NCI-H2196 (cell line): ENCODE measurements at regions not wholly inside any gene's neighbourhood (a gene's known extent, or its start where the extent isn't known, plus 50 kb on each side); places are given as distances from the start of the nearest gene placed in this dataset.
"Not testable (repeated sequence)": the region's sequence is repeated elsewhere in the genome, so short reads cannot be mapped to it uniquely, and the experiment has no call there.

Source experiments
- DNase-seq: peaks from one replicate; lab custom pipeline; 2025; ENCODE audit not compliant: unreplicated experiment; lab: John Stamatoyannopoulos, UW

DNA sequence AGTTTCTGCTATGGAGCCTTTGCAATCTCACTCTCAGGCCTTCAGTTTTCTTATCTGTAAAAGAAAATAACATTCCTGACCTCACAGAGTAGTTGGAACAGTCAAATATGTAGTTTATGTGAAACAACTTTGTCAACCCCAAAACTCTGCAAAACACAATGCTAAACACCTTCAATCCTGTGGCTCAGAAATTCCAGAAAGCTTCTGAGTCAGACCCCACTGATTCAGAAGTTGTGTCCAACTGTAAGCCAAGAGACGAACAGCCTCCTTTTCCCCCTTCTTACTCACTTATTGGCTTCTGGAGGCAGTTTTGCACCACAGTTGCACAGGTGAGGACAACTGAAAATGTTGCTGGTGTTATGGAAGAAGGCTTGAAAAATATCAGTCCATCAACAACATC, 52.9 kb downstream of the TMSB4Y start:
- no peak for DNase-seq

DNA sequence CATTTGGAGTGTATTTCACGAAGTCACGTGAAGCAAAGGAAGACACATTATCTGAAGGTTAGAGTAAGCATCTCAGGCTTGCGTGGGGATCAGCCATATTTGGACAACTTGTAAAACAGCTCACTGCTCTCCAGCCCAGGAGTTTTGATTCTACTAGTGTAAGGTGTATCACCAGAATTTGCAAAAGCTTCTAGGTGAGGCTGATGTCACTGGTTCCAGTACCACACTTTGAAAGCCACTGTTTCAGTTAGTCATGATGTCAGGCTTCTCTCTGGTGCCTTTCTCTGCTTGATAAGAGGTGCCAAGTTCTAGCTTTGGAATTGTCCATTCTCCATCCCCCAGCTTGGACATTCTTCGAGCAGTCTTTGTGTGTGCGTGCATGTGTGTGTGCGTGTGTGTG, 62.3 kb downstream of the TMSB4Y start:
- DNase-seq, result no peak

GRCh38 chrY:13790108-13790793, 86.6 kb downstream of the TMSB4Y start:
- no peak for DNase-seq

DNA sequence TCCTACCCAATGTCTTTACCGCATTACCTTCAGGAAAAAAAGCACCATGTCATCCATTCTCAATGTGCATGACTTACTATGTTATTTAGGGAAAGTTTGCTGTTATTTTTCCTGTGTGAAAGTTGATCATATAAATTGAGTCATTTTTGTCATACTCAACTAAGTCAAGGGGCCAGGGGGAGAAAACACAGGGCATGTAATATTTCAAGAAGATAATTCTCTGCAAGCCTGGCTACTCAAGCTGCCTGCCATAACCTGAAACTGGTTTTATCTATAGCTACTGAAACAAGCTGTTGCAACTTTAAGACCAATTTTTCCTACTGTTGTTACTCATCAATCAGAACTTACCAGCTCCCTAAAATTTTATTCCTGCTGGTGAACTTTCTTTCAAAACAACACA, 91.4 kb downstream of the TMSB4Y start:
- DNase-seq, result no peak

GRCh38 chrY:13802828-13803227, 99.1 kb downstream of the TMSB4Y start:
- no peak for DNase-seq

DNA sequence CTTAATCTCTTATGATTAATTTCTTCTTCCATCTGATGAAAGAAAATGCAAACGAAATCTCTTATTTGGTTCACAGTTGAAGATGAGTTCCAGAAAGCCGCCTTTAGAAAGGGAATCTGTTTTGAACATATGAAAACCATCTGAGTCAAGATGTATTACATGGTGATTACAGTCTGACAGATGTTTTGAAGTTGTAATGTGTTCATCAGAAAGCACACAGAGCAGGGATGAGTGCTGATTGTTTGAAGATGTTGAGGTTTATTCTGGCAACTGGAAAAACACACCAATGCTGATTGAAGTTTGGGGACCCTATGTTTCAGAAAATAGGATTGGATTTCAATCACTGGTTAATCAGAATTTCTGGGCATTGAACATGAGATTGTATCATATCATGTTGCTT, 99.7 kb downstream of the TMSB4Y start:
- no peak for DNase-seq

DNA sequence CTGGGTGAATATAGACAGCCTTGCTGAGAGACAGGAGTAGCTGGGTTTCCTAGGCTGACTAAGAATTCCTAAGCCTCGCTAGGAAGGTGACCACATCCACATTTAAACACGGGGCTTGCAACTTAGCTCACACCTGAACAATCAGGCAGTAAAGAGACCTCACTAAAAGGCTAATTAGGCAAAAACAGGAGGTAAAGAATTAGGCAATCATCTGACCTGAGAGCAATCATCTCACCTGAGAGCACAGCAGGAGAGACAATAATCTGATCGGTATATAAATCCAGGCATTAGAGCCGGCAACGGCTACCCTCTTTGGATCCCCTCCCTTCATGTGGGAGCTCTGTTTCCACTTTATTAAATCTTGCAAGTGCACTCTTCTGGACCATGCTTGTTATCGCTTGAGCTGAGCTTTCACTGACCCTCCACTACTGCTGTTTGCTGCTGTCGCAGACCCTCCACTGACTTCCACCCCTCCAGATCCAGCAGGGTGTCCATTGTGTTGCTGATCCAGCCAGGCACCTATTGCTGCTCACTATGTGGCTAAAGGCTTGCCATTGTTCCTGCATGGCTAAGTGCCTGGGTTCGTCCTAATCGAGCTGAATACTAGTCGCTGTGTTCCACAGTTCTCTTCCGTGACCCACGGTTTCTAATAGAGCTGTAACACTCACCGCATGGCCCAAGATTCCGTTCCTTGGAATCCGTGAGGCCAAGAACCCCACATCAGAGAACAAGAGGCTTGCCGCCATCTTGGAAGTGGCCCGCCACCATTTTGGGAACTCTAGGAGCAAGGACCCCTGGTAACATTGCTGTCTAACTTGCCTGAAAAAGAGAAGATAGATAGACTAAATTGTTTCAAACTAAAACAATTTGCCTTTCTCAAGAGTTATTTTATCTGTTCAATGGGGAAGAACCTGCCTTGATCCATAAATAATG, 100.7 kb downstream of the TMSB4Y start:
- no peak for DNase-seq

DNA sequence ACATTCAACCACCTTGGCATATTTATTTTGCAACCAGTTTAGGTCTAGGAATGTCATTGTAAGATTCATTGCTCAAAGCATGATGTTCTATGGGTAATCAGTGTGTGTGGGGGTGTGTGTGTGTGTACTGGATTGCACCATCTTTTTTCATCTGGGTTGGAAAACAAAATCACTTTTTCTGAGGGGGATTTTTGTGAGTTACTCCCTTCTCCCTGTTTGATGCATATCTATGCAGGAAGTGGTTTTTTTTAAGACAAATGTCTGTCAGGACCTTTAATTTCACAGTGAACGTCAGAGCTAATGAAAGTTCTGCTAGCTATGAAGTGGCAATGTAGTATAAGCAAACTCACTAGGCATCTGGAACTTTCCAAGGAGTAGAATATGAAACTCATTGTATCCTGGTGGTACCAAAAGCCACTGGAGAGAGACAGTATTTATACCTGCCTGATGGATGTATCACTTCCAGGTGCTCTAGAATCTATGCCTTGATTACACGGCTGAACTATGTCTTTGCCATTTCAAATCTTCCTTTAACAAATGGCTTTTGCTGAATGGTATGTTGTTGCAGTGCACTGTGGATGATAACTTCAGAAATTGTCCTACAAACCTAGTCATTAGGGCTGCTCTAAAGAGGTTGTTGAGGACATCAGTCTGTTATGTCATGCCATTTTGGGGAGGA, 101.5 kb downstream of the TMSB4Y start:
- DNase-seq, result no peak

GRCh38 chrY:13805736-13806067, 102.0 kb downstream of the TMSB4Y start:
- no peak for DNase-seq

DNA sequence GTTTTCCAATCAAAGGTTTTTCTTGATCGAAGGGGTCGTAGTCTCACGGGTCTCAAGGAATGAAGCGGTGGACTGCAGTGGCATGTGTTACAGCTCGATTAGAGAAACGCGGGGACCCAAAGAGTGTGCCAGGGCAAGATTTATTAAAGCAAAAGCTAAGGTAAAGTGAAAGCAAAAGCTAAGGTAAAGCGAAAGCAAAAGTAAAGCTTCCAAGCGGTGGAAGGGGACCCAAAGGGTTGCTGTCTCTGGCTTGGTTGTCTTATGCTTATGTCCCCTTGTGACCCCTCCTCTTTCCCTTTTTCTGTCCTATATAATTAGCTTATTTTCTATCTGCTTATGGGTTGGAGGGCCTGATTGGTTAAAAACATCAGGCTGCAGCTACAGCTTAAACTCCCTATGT, 126.4 kb downstream of the TMSB4Y start:
- no peak for DNase-seq

GRCh38 chrY:13844411-13844810, 140.7 kb downstream of the TMSB4Y start:
- no peak for DNase-seq

- DNase-seq, result peak; percentile 36
Measured at GRCh38 chrY:13845276-13845675, 141.0 kb downstream of the VCY start.

DNA sequence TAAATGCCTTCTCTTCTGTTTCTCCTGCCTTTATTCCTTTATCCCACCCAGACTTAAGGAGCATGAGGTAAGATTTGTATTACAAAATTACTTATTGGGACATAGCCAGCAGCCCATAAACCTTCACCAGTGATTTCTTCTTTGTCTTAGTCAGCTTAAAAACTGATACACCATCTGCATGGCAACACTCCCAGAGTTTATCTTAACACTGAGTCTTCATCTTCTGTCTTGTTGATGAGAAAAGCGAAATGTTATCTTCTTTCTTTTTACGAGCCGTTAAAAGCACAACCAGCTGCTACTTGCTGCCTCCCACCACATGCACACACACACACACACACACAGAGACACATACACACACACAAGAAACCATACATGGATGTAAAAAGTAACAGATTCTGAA, 116.7 kb downstream of the VCY start:
- DNase-seq, result no peak

DNA sequence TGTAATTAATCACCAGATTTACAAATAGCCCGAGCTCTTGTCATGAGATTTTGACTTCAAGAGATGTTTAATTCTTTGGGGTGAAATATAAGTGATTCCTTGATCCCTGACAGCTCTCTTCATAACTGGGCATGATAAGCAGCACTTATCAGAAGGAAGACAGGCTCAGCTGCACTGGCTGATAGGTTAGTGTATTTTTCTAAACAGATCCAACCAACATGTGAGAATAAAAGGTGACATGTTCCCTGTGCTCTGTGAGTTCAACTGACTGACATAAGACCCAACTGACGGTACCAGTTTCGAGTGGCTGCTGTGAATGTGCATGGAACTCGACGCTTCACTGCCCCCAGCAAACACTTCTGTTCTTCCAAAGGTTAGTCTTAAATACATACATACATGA, 114.8 kb downstream of the VCY start:
- no peak for DNase-seq

DNA sequence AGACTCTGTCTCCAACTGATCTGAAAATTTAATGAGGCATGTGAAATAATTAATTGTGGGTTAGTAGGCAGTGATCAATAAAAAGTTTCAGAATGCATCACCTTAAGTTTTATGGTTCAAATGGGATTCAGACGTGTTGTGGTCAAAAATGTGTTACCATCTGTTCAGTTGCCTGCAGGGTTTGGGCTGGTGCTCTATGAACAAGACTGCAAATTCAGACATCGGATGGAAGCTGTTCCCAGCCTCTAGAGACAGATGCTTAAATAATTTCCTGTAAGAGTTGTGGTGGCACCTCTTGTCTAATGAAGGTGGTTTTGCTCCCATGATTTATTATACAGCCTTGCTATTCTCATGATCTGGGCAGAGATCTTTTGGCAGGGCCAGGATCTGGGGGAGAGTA, 113.6 kb downstream of the VCY start:
- no peak for DNase-seq

DNA sequence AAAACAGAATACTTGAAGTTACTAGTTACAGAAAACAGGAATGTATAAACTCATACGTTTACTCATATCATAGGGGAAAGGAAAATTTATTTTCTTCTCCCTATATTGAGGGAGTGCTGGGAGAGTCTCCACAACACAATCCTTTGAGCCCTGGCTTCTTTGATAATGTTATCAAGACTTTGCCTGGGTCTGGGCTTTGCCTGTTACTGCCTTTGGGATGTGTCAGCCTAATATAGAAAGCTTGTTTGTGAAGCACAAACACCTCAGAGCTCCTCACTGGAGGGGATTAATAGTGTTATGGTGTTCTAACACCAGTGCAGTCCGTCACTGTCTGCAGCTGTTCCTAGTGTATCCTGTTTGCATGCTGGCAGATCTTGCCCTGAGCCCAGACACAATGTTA, 107.8 kb downstream of the VCY start:
- no peak for DNase-seq

GRCh38 chrY:13881096-13881495, 105.2 kb downstream of the VCY start:
- DNase-seq, result no peak

GRCh38 chrY:13882829-13883228, 103.4 kb downstream of the VCY start:
- no peak for DNase-seq

DNA sequence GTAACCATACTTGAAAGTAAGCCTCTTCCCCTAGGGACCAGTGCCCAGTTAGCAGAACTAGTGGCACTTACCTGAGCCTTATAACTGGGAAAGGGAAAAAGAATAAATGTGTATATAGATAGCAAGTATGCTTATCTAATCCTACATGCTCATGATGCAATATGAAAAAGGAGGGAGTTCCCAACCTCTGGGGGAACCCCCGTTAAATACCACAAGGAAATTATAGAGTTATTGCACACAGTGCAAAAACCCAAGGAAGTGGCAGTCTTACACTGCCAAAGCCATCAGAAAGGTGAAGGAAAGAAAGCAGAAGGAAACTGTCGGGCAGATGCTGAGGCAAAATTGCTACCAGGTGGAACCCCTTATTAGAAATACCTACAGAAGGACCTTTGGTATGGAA, 92.2 kb downstream of the VCY start:
- not testable (repeated sequence) for DNase-seq

- no peak for DNase-seq
Measured at GRCh38 chrY:13907736-13908135, 78.5 kb downstream of the VCY start.

DNA sequence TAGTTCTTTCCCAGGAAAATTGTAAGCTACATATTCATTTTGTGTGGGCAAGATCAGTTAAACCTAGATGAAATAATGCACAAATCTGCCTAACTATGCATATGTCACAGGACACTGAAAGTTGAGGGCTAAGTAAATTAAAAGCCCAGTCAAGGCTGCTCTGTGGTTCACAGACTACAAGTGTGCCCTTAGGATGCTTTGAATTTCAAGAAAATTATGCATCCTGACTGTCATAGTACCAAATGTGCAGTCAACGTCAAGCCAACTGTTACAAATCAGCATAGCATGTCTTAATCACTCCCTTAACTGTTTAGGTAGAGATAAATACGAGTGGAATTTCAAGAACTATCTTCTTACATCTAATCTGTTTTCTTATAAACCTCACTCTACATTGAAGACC, 55.8 kb downstream of the VCY start:
- DNase-seq, result not testable (repeated sequence)
